SK-N-SH treated with all-trans-retinoic acid at 6 μM for 48 hours (cell line): ENCODE measurements at regions not wholly inside any gene's neighbourhood (a gene's known extent, or its start where the extent isn't known, plus 50 kb on each side); places are given as distances from the start of the nearest gene placed in this dataset.
"Not testable (repeated sequence)": the region's sequence is repeated elsewhere in the genome, so short reads cannot be mapped to it uniquely, and the experiment has no call there.

Source experiments
- ATAC-seq: fragments of 200-7000 bp; cut with Tn5 transposase; 3 replicates; pipeline ENCODE4 v1.9.1; 2020; ENCODE audit warnings: mild to moderate bottlenecking, moderate library complexity
- CSRNP3 ChIP-seq: fragments of 250-450 bp; sonication (Bioruptor Pico); IDR thresholded peaks from 2 replicates; pipeline ENCODE4 v1.5.1; 2021; ENCODE audit warnings: mild to moderate bottlenecking, moderate library complexity
- ESRRG ChIP-seq: fragments of 250-450 bp; sonication (Bioruptor Pico); IDR thresholded peaks from 2 replicates; pipeline ENCODE4 v1.6.1; 2021; ENCODE audit warnings: mild to moderate bottlenecking
- ISL1 ChIP-seq: fragments of 250-450 bp; sonication (Bioruptor Pico); IDR thresholded peaks from 2 replicates; pipeline ENCODE4 v2.1.2; 2022; ENCODE audit warnings: mild to moderate bottlenecking, moderate library complexity
- OSR1 ChIP-seq: fragments of 250-450 bp; sonication (Bioruptor Pico); IDR thresholded peaks from 2 replicates; pipeline ENCODE4 v1.8.0; 2022; ENCODE audit warnings: moderate library complexity, mild to moderate bottlenecking, inconsistent platforms
- POU6F1 ChIP-seq: fragments of 250-450 bp; sonication (Bioruptor Pico); IDR thresholded peaks from 2 replicates; pipeline ENCODE4 v1.8.0; 2021; ENCODE audit warnings: low read depth, mild to moderate bottlenecking, moderate library complexity, borderline replicate concordance
- PPARA ChIP-seq: fragments of 250-450 bp; sonication (Bioruptor Pico); IDR thresholded peaks from 2 replicates; pipeline ENCODE4 v1.5.0; 2020; ENCODE audit warnings: mild to moderate bottlenecking, borderline replicate concordance
- RARB ChIP-seq: fragments of 250-450 bp; sonication (Bioruptor Pico); IDR thresholded peaks from 2 replicates; pipeline ENCODE4 v1.8.0; 2021; ENCODE audit warnings: mild to moderate bottlenecking, moderate library complexity
- SNAI2 ChIP-seq: fragments of 250-450 bp; sonication (Bioruptor Pico); IDR thresholded peaks from 2 replicates; pipeline ENCODE4 v1.5.0; 2020; ENCODE audit warnings: mild to moderate bottlenecking, moderate library complexity
- TCF4 ChIP-seq: fragments of 250-450 bp; sonication (Bioruptor Pico); IDR thresholded peaks from 2 replicates; pipeline ENCODE4 v1.8.0; 2021; ENCODE audit warnings: mild to moderate bottlenecking, moderate library complexity, borderline replicate concordance
- TOX ChIP-seq: fragments of 250-450 bp; sonication (Bioruptor Pico); IDR thresholded peaks from 2 replicates; pipeline ENCODE4 v1.8.0; 2021; ENCODE audit warnings: mild to moderate bottlenecking, moderate library complexity, borderline replicate concordance
- TSHZ2 ChIP-seq: fragments of 250-450 bp; sonication (Bioruptor Pico); IDR thresholded peaks from 2 replicates; pipeline ENCODE4 v1.5.0; 2020; ENCODE audit warnings: mild to moderate bottlenecking, moderate library complexity
- ZC3H10 ChIP-seq: fragments of 250-450 bp; sonication (Bioruptor Pico); IDR thresholded peaks from 2 replicates; pipeline ENCODE4 v1.5.1; 2021; ENCODE audit warnings: mild to moderate bottlenecking, moderate library complexity
- ZFP3 ChIP-seq: fragments of 250-450 bp; sonication (Bioruptor Pico); IDR thresholded peaks from 2 replicates; pipeline ENCODE4 v1.5.0; 2020; ENCODE audit warnings: mild to moderate bottlenecking, moderate library complexity
- ZNF565 ChIP-seq: fragments of 450-650 bp; formaldehyde crosslinking; conservative IDR thresholded peaks from 2 replicates; pipeline ENCODE4 v1.5.0; 2020; ENCODE audit warnings: low read depth, mild to moderate bottlenecking, moderate library complexity
- ZNF70 ChIP-seq: fragments of 450-650 bp; formaldehyde crosslinking; IDR thresholded peaks from 2 replicates; pipeline ENCODE4 v1.5.0; 2020; ENCODE audit warnings: mild to moderate bottlenecking, moderate library complexity
- ZNF8 ChIP-seq: fragments of 450-650 bp; formaldehyde crosslinking; IDR thresholded peaks from 2 replicates; pipeline ENCODE4 v1.5.0; 2020; ENCODE audit warnings: mild to moderate bottlenecking, moderate library complexity
- TF ChIP-seq, protein P1 (sequence below): fragments of 250-450 bp; sonication (Bioruptor Pico); IDR thresholded peaks from 2 replicates; pipeline ENCODE4 v1.8.0; 2020; ENCODE audit warnings: mild to moderate bottlenecking, moderate library complexity, borderline replicate concordance
- TF ChIP-seq, protein P2 (sequence below): fragments of 250-450 bp; sonication (Bioruptor Pico); IDR thresholded peaks from 2 replicates; pipeline ENCODE4 v1.5.1; 2020; ENCODE audit warnings: low read depth, mild to moderate bottlenecking, moderate library complexity

DNA sequence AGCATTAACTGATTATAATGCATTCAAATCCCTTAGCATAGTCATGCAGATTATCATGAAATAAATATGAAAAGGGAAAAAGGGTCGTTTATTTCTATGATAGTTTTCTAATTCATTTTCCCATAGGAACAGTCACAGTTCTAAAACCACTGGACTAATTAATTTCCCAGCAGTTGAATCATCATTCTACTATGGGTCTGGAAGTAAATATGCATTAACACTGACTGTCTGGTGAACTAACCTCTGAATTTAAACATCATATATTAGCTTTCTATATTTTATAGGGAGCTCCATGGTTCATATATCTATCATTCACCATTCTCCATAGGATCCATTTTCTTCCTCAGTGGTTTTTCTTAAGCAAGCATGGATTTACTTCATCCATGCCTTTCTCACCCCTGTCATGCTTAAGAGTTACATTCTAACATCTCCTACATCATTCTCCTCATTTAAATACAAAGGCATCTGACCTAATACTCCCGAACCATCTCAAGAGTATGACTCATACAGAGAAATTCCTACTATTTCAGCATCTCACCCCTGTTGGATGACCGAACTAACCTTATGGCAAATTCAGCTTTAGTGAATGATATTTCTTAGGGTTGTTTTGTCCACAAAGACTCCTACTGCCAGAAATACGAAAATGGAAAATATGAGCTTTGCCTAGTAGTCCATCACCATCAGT is 198.7 kb upstream of the ADAMTS3 start:
- TF ChIP-seq TOX (CRISPR knock-in tag), result no peak
- TF ChIP-seq, all 23 proteins: peak for 0
- peak; percentile 93 for ATAC-seq

GRCh38 chr4:72765788-72766187 is 196.8 kb upstream of the ADAMTS3 start:
- not testable (repeated sequence) for ATAC-seq

DNA sequence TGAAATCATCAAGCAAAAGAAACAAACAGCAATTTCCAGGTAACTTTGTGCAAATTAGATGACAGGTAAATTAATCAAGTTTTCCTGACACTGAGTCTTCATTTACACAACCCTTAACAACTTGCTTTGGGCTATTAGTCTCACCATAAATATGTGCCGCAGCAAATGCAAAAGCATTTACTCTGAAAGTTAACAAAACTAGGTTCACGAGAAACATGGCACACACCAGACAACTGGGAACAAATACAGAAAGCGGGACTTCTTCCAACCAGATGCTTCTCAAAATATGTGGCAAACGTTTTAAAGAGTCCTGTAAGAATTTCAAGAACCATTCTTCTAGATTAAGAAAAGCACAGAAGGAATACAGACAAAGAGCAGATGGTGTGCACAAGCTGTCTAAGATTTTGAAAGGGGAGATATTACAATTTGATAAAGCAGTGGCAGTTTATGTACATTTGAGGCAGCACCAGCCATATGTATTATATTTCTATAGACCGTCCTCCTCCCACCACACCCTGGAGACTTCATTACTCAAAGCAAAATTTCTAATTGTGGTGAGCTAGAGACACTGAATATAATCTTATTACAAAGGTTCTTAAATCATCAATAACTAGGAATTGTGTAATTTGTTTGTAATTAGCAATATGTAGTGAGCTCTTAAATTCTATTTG is 192.5 kb upstream of the ADAMTS3 start:
- no peak for ATAC-seq

GRCh38 chr4:72753414-72753813 is 184.4 kb upstream of the ADAMTS3 start:
- not testable (repeated sequence) for ATAC-seq

More for the DNA sequence above, 192.5 kb upstream of the ADAMTS3 start:
- no peak for TF ChIP-seq PPARA (CRISPR knock-in tag)
- TF ChIP-seq CSRNP3 (CRISPR knock-in tag), result no peak
- TF ChIP-seq ZNF70, result no peak
- no peak for TF ChIP-seq ZFP3 (CRISPR knock-in tag)
- TF ChIP-seq, protein P1, sequence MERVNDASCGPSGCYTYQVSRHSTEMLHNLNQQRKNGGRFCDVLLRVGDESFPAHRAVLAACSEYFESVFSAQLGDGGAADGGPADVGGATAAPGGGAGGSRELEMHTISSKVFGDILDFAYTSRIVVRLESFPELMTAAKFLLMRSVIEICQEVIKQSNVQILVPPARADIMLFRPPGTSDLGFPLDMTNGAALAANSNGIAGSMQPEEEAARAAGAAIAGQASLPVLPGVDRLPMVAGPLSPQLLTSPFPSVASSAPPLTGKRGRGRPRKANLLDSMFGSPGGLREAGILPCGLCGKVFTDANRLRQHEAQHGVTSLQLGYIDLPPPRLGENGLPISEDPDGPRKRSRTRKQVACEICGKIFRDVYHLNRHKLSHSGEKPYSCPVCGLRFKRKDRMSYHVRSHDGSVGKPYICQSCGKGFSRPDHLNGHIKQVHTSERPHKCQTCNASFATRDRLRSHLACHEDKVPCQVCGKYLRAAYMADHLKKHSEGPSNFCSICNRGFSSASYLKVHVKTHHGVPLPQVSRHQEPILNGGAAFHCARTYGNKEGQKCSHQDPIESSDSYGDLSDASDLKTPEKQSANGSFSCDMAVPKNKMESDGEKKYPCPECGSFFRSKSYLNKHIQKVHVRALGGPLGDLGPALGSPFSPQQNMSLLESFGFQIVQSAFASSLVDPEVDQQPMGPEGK, result no peak
- no peak for TF ChIP-seq ZNF565 (CRISPR knock-in tag)
- TF ChIP-seq RARB (CRISPR knock-in tag), result no peak
- TF ChIP-seq OSR1 (CRISPR knock-in tag), result no peak
- TF ChIP-seq TCF4, result no peak
- no peak for TF ChIP-seq TOX (CRISPR knock-in tag)

GRCh38 chr4:72744103-72744725 is 175.2 kb upstream of the ADAMTS3 start:
- no peak for TF ChIP-seq TSHZ2
- no peak for TF ChIP-seq CSRNP3 (CRISPR knock-in tag)
- no peak for TF ChIP-seq ISL1 (CRISPR knock-in tag)
- TF ChIP-seq POU6F1 (CRISPR knock-in tag), result no peak
- TF ChIP-seq ZNF70, result no peak
- no peak for TF ChIP-seq TCF4
- TF ChIP-seq ZC3H10 (CRISPR knock-in tag), result no peak
- TF ChIP-seq SNAI2 (CRISPR knock-in tag), result no peak
- no peak for TF ChIP-seq ZNF565 (CRISPR knock-in tag)
- TF ChIP-seq, protein P2, sequence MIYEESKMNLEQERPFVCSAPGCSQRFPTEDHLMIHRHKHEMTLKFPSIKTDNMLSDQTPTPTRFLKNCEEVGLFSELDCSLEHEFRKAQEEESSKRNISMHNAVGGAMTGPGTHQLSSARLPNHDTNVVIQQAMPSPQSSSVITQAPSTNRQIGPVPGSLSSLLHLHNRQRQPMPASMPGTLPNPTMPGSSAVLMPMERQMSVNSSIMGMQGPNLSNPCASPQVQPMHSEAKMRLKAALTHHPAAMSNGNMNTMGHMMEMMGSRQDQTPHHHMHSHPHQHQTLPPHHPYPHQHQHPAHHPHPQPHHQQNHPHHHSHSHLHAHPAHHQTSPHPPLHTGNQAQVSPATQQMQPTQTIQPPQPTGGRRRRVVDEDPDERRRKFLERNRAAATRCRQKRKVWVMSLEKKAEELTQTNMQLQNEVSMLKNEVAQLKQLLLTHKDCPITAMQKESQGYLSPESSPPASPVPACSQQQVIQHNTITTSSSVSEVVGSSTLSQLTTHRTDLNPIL (CRISPR knock-in tag), result no peak
- TF ChIP-seq ZNF8 (CRISPR knock-in tag), result no peak
- no peak for TF ChIP-seq ESRRG (CRISPR knock-in tag)
- ATAC-seq, result no peak
